Endothelial cell (in vitro differentiated cells): ENCODE measurements at regions not wholly inside any gene's neighbourhood (a gene's known extent, or its start where the extent isn't known, plus 50 kb on each side); places are given as distances from the start of the nearest gene placed in this dataset.

Experiments used
- DNase-seq: peaks from one replicate; pipeline ENCODE4 v3.0.0; 2021; ENCODE audit warnings: low spot score
- H3K27ac Mint-ChIP-seq: one replicate; pipeline ENCODE4 v1.8.0; 2021; ENCODE audit warnings: mixed read lengths, inconsistent platforms; ENCODE audit not compliant: unreplicated experiment
- H3K27me3 Mint-ChIP-seq: one replicate; pipeline ENCODE4 v1.8.0; 2021; ENCODE audit warnings: mild to moderate bottlenecking, moderate library complexity, mixed read lengths, inconsistent platforms; ENCODE audit not compliant: unreplicated experiment
- H3K36me3 Mint-ChIP-seq: one replicate; pipeline ENCODE4 v1.8.0; 2021; ENCODE audit warnings: mild to moderate bottlenecking, low read depth, mixed read lengths, inconsistent platforms; ENCODE audit not compliant: unreplicated experiment
- H3K4me1 Mint-ChIP-seq: one replicate; pipeline ENCODE4 v1.8.0; 2021; ENCODE audit warnings: mild to moderate bottlenecking, mixed read lengths, inconsistent platforms; ENCODE audit not compliant: unreplicated experiment
- H3K4me3 Mint-ChIP-seq: one replicate; pipeline ENCODE4 v1.8.0; 2021; ENCODE audit warnings: mild to moderate bottlenecking, mixed read lengths, inconsistent platforms; ENCODE audit not compliant: unreplicated experiment
- H3K9me3 Mint-ChIP-seq: one replicate; pipeline ENCODE4 v1.8.0; 2021; ENCODE audit warnings: mixed read lengths, inconsistent platforms; ENCODE audit not compliant: unreplicated experiment
- TF ChIP-seq, protein P1 (sequence below): fragments of 200-600 bp; sonication (generic); IDR thresholded peaks from one replicate; pipeline ENCODE4 v1.5.0; 2021; ENCODE audit warnings: antibody characterized with exemption; ENCODE audit not compliant: unreplicated experiment

DNA sequence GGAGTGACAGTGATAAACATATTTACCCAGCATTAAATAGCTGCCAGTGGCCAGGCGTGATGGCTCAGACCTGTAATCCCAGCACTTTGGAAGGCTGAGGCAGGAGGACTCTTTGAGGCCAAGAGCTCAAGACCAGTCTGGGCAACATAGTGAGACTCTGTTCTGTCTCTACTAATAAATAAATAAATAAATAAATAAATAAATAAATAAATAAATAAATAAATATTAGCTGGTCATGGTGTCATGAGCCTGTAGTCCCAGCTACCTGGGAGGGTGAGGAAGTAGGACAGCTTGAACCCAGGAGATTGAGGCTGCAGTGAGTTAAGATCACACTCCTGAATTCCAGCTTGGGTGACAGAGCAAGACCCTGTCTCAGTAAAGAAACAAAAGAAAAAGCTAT, 384.0 kb upstream of the ADARB2 start:
- H3K9me3 Mint-ChIP-seq, result no peaks in the 10 kb centered on the region

DNA sequence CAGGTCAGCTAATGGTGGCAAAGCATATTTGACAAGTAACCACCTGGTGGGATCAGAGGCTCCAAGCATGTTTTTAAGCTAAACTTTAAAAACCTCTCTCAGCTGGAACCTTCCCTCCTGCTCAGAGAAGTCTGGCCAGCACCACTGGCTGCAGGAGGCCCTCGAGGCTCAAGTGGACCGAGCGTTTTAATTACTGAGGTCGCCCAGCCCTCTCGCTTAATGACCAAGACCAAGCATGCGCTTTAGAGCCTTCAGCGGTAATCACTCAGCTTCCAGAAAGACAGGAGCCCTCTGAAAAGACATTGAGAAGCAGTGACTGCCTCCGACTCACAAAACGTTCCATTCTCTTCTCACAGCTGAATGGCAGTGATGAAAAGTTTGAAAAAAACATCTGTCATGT, 383.4 kb upstream of the ADARB2 start:
- Mint-ChIP-seq H3K9me3 (no peaks in the 10 kb centered on the region), H3K27me3 (peaks cover 2% of the 10 kb centered on the region), H3K4me1 (no peaks in the 10 kb centered on the region), H3K36me3 (no peaks in the 10 kb centered on the region), H3K4me3 (no peak overlapping the region), H3K27ac (no peak overlapping the region)
- TF ChIP-seq, protein P1, sequence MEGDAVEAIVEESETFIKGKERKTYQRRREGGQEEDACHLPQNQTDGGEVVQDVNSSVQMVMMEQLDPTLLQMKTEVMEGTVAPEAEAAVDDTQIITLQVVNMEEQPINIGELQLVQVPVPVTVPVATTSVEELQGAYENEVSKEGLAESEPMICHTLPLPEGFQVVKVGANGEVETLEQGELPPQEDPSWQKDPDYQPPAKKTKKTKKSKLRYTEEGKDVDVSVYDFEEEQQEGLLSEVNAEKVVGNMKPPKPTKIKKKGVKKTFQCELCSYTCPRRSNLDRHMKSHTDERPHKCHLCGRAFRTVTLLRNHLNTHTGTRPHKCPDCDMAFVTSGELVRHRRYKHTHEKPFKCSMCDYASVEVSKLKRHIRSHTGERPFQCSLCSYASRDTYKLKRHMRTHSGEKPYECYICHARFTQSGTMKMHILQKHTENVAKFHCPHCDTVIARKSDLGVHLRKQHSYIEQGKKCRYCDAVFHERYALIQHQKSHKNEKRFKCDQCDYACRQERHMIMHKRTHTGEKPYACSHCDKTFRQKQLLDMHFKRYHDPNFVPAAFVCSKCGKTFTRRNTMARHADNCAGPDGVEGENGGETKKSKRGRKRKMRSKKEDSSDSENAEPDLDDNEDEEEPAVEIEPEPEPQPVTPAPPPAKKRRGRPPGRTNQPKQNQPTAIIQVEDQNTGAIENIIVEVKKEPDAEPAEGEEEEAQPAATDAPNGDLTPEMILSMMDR, result no peak
- DNase-seq, result no peak

More for the DNA sequence above, 384.0 kb upstream of the ADARB2 start:
- Mint-ChIP-seq H3K36me3 (no peaks in the 10 kb centered on the region), H3K4me3 (no peak overlapping the region), H3K4me1 (no peaks in the 10 kb centered on the region), H3K27ac (no peak overlapping the region), H3K27me3 (peaks cover 2% of the 10 kb centered on the region)
- TF ChIP-seq, protein P1, result no peak
- no peak for DNase-seq

DNA sequence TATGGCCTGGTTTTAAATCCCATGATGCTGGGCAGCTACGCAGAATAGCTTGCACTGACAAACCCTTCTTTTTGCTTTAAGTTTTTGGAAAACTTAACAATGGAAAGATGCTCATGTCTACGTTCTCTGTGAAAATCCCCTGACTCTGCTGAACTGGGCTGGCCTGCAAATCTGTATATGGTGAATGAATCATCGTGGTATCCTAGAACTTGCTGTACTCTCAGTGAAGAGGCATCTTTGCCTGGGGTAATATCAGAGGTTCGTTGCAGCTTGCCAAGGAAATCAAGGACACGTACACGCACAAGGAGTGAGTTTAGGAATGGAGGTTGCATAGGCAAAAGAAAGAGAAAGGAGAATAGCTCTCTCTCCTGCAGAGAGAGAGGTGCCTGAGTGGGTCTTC, 382.0 kb upstream of the ADARB2 start:
- Mint-ChIP-seq H3K27me3 (peaks cover 2% of the 10 kb centered on the region), H3K4me1 (no peaks in the 10 kb centered on the region), H3K36me3 (no peaks in the 10 kb centered on the region), H3K9me3 (no peaks in the 10 kb centered on the region), H3K27ac (no peak overlapping the region), H3K4me3 (no peak overlapping the region)
- TF ChIP-seq, protein P1, result no peak
- no peak for DNase-seq

DNA sequence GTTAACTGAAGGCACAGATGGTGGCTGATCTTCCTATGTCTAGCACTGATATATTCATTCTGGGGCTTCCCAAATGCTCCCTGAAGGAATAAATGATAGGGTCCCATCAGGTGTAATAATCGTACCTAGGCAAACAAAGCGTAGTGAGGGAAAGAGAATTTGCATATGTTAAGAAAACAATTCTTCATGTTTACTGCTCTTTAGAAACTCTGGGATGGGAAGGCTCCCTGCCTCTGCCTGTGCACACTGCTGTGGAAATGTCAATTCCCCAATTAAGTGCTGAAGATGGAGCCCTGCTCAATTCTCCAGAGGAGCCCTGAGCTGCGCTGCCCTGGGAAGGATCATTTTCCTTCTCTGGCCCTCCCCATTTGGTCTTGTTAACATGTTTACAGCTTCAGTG, 380.9 kb upstream of the ADARB2 start:
- Mint-ChIP-seq H3K4me1 (no peaks in the 10 kb centered on the region), H3K36me3 (no peaks in the 10 kb centered on the region), H3K27me3 (peaks cover 2% of the 10 kb centered on the region), H3K27ac (no peak overlapping the region), H3K9me3 (no peaks in the 10 kb centered on the region), H3K4me3 (no peak overlapping the region)
- TF ChIP-seq, protein P1, result no peak
- DNase-seq, result no peak

DNA sequence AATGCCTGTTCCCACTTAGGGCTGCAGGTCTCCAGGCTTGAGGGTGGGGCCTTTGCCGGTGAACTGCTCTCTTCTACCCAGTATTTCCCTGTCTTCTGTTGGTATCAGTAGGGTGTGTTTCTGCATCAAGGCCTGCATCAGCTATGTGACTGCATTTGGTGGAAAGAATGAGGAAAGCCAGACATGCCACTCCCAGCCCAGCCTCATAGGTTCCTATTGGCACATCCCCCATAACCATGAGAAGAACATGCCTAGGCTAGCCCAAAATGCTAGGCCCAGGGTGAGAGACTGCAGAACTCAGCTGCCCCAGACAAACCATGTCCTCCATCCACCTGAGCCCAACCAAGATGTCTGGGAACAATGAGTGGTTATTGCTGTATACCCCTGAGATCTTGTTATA, 380.3 kb upstream of the ADARB2 start:
- Mint-ChIP-seq H3K4me1 (no peaks in the 10 kb centered on the region), H3K27me3 (peaks cover 2% of the 10 kb centered on the region), H3K27ac (no peak overlapping the region)

More for the DNA sequence above, 380.3 kb upstream of the ADARB2 start:
- TF ChIP-seq, protein P1, result no peak
- no peak for DNase-seq
- Mint-ChIP-seq H3K36me3 (no peaks in the 10 kb centered on the region), H3K4me3 (no peak overlapping the region), H3K9me3 (no peaks in the 10 kb centered on the region)
